Fibroblast of skin of scalp (primary cell): ENCODE measurements at regions not wholly inside any gene's neighbourhood (a gene's known extent, or its start where the extent isn't known, plus 50 kb on each side); places are given as distances from the start of the nearest gene placed in this dataset.

Experiments used
- DNase-seq: peaks from one replicate; pipeline ENCODE4 v3.0.0-alpha.2; 2013

- DNase-seq: no peak
Observed at GRCh38 chr18:46296656-46297055, 192.5 kb downstream of the HAUS1 start.

- no peak for DNase-seq
Observed at GRCh38 chr18:46297124-46297523, 192.9 kb downstream of the HAUS1 start.

GRCh38 chr18:46297621-46298020 is 193.4 kb downstream of the HAUS1 start:
- DNase-seq: no peak

GRCh38 chr18:46298511-46298910 is 194.3 kb downstream of the HAUS1 start:
- no peak for DNase-seq

GRCh38 chr18:46299465-46300008 is 195.4 kb downstream of the HAUS1 start:
- DNase-seq: no peak

- no peak for DNase-seq
Observed at GRCh38 chr18:46301081-46301480, 196.9 kb downstream of the HAUS1 start.

GRCh38 chr18:46301571-46301970 is 197.4 kb downstream of the HAUS1 start:
- no peak for DNase-seq

- DNase-seq: no peak
Observed at GRCh38 chr18:46302528-46303485, 198.6 kb downstream of the HAUS1 start.

- DNase-seq: no peak
Observed at GRCh38 chr18:46310258-46310657, 206.1 kb downstream of the HAUS1 start.

GRCh38 chr18:46310675-46311345 is 206.6 kb downstream of the HAUS1 start:
- DNase-seq: no peak

GRCh38 chr18:46311491-46311890 is 207.3 kb downstream of the HAUS1 start:
- no peak for DNase-seq

- DNase-seq: no peak
Observed at GRCh38 chr18:46312221-46312620, 208.0 kb downstream of the HAUS1 start.

- DNase-seq: no peak
Observed at GRCh38 chr18:46313521-46313920, 209.3 kb downstream of the HAUS1 start.

- no peak for DNase-seq
Observed at GRCh38 chr18:46314011-46314410, 209.8 kb downstream of the HAUS1 start.

- DNase-seq: no peak
Observed at GRCh38 chr18:46315161-46315560, 211.0 kb downstream of the HAUS1 start.

GRCh38 chr18:46318356-46318755 is 214.2 kb downstream of the HAUS1 start:
- DNase-seq: no peak

GRCh38 chr18:46319783-46320182 is 215.6 kb downstream of the HAUS1 start:
- peak; percentile 24 for DNase-seq

GRCh38 chr18:46320297-46320696 is 216.1 kb downstream of the HAUS1 start:
- DNase-seq: no peak

GRCh38 chr18:46320928-46321711 is 216.9 kb downstream of the HAUS1 start:
- DNase-seq: peak; percentile 68

- DNase-seq: no peak
Observed at GRCh38 chr18:46321955-46322354, 217.8 kb downstream of the HAUS1 start.

- DNase-seq: no peak
Observed at GRCh38 chr18:46322411-46322891, 218.3 kb downstream of the HAUS1 start.

- DNase-seq: no peak
Observed at GRCh38 chr18:46322941-46323340, 218.8 kb downstream of the HAUS1 start.
